HG03565 (cell line): ENCODE measurements at regions not wholly inside any gene's neighbourhood (a gene's known extent, or its start where the extent isn't known, plus 50 kb on each side); places are given as distances from the start of the nearest gene placed in this dataset.
"Not testable (repeated sequence)": the region's sequence is repeated elsewhere in the genome, so short reads cannot be mapped to it uniquely, and the experiment has no call there.

Experiments
- ATAC-seq: cut with Tn5 transposase; IDR thresholded peaks from one replicate; pipeline ENCODE4 v1.9.1; 2021; ENCODE audit warnings: mild to moderate bottlenecking, moderate library complexity; ENCODE audit not compliant: unreplicated experiment

GRCh38 chr14:44388306-44388705 is 118.8 kb downstream of the FSCB start:
- ATAC-seq: no peak

GRCh38 chr14:44385906-44386305 is 121.2 kb downstream of the FSCB start:
- no peak for ATAC-seq

- not testable (repeated sequence) for ATAC-seq
Observed at GRCh38 chr14:44385296-44385695, 121.8 kb downstream of the FSCB start.

GRCh38 chr14:44384601-44385293 is 122.3 kb downstream of the FSCB start:
- not testable (repeated sequence) for ATAC-seq

GRCh38 chr14:44384093-44384492 is 123.0 kb downstream of the FSCB start:
- no peak for ATAC-seq

GRCh38 chr14:44383636-44384035 is 123.4 kb downstream of the FSCB start:
- ATAC-seq: no peak

- no peak for ATAC-seq
Observed at GRCh38 chr14:44379292-44379977, 127.6 kb downstream of the FSCB start.

GRCh38 chr14:44374906-44375305 is 132.2 kb downstream of the FSCB start:
- ATAC-seq: no peak

- ATAC-seq: no peak
Observed at GRCh38 chr14:44372807-44373489, 134.1 kb downstream of the FSCB start.

GRCh38 chr14:44372231-44372630 is 134.9 kb downstream of the FSCB start:
- ATAC-seq: no peak

GRCh38 chr14:44370727-44371126 is 136.4 kb downstream of the FSCB start:
- ATAC-seq: no peak

GRCh38 chr14:44369401-44370123 is 137.5 kb downstream of the FSCB start:
- no peak for ATAC-seq

- ATAC-seq: no peak
Observed at GRCh38 chr14:44361083-44361482, 146.0 kb downstream of the FSCB start.

GRCh38 chr14:44353805-44354204 is 153.3 kb downstream of the FSCB start:
- no peak for ATAC-seq

GRCh38 chr14:44352201-44352600 is 154.9 kb downstream of the FSCB start:
- ATAC-seq: no peak

- ATAC-seq: no peak
Observed at GRCh38 chr14:44347316-44347715, 159.8 kb downstream of the FSCB start.

- no peak for ATAC-seq
Observed at GRCh38 chr14:44341116-44341515, 166.0 kb downstream of the FSCB start.

- no peak for ATAC-seq
Observed at GRCh38 chr14:44339862-44340261, 167.2 kb downstream of the FSCB start.

GRCh38 chr14:44339231-44339630 is 167.9 kb downstream of the FSCB start:
- no peak for ATAC-seq

GRCh38 chr14:44317441-44317746 is 189.7 kb downstream of the FSCB start:
- ATAC-seq: no peak

GRCh38 chr14:44316647-44317440 is 190.2 kb downstream of the FSCB start:
- peak; percentile 98 for ATAC-seq
